ENCODE measurements at regions not wholly inside any gene's neighbourhood (a gene's known extent, or its start where the extent isn't known, plus 50 kb on each side); places are given as distances from the start of the nearest gene placed in this dataset.

GRCh38 chr2:144048631-144049060 lies 471.3 kb downstream of the ZEB2 start:
- TF ChIP-seq CTCF (conservative IDR thresholded peaks at IDR 0.05; ENCODE audit: low read depth, low read length): no peak
- no peak for TF ChIP-seq EZH2 (IDR thresholded peaks at IDR 0.05; ENCODE audit: borderline replicate concordance, low read depth, low read length, poor library complexity, severe bottlenecking)
